ENCODE measurements at regions not wholly inside any gene's neighbourhood (a gene's known extent, or its start where the extent isn't known, plus 50 kb on each side); places are given as distances from the start of the nearest gene placed in this dataset.

- TF ChIP-seq, protein P1, sequence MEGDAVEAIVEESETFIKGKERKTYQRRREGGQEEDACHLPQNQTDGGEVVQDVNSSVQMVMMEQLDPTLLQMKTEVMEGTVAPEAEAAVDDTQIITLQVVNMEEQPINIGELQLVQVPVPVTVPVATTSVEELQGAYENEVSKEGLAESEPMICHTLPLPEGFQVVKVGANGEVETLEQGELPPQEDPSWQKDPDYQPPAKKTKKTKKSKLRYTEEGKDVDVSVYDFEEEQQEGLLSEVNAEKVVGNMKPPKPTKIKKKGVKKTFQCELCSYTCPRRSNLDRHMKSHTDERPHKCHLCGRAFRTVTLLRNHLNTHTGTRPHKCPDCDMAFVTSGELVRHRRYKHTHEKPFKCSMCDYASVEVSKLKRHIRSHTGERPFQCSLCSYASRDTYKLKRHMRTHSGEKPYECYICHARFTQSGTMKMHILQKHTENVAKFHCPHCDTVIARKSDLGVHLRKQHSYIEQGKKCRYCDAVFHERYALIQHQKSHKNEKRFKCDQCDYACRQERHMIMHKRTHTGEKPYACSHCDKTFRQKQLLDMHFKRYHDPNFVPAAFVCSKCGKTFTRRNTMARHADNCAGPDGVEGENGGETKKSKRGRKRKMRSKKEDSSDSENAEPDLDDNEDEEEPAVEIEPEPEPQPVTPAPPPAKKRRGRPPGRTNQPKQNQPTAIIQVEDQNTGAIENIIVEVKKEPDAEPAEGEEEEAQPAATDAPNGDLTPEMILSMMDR (IDR thresholded peaks at IDR 0.05) = no peak
- TF ChIP-seq EZH2phosphoT487 (IDR thresholded peaks at IDR 0.05) = no peak
Measured at GRCh38 chr9:102044133-102044532, 305.7 kb upstream of the GRIN3A start.

All from neural progenitor cell (in vitro differentiated cells).